CD4-positive, alpha-beta T cell (primary cell): ENCODE measurements at regions not wholly inside any gene's neighbourhood (a gene's known extent, or its start where the extent isn't known, plus 50 kb on each side); places are given as distances from the start of the nearest gene placed in this dataset.
A peak's percentile ranks its signal among the peaks of the same experiment; 100 is the strongest.

Source experiments
- ATAC-seq: fragments of 200-7000 bp; cut with Tn5 transposase; one replicate; pipeline ENCODE4 v1.10.0; 2022; ENCODE audit warnings: mild to moderate bottlenecking; ENCODE audit not compliant: poor library complexity
- CTCF ChIA-PET: fragments of 350-600 bp; sonication (Branson Sonifier 250); formaldehyde crosslinking; loops from one replicate; lab custom pipeline; 2021; ENCODE audit warnings: antibody characterized with exemption, inconsistent platforms; lab: Charles Lee
- POLR2A ChIA-PET: fragments of 350-600 bp; sonication (Branson Sonifier 250); formaldehyde crosslinking; loops from one replicate; lab custom pipeline; 2021; ENCODE audit warnings: antibody characterized with exemption, inconsistent platforms; lab: Charles Lee
- DNase-seq, 14 experiments: peaks; one replicate each; pipeline ENCODE4 v3.0.0-alpha.2; 2013 to 2020; ENCODE audit warnings: mixed read lengths in 2 of 14
- H3K27ac ChIP-seq, 2 donors: one replicate each; pipeline versions ENCODE4 v1.5.1 to v1.7.0; 2013; ENCODE audit warnings: low read length in 2 of 2, low read depth in 1 of 2, mild to moderate bottlenecking in 1 of 2
- H3K27me3 ChIP-seq, 2 experiments: 1 replicate in 1 of 2; 2 replicates in 1 of 2; pipeline versions ENCODE4 v1.6.1 to v1.7.0; 2013; ENCODE audit warnings: low read length in 2 of 2, control low read depth in 1 of 2, mild to moderate bottlenecking in 1 of 2, moderate library complexity in 1 of 2; ENCODE audit not compliant: insufficient read depth in 2 of 2, control insufficient read depth in 1 of 2
- H3K36me3 ChIP-seq: one replicate; pipeline ENCODE4 v1.6.1; 2013; ENCODE audit warnings: low read length, control low read depth; ENCODE audit not compliant: insufficient read depth
- H3K4me1 ChIP-seq: one replicate; pipeline ENCODE4 v1.6.1; 2013; ENCODE audit warnings: low read length, control low read depth; ENCODE audit not compliant: insufficient read depth
- H3K4me3 ChIP-seq: one replicate; pipeline ENCODE4 v1.5.1; 2013; ENCODE audit warnings: mild to moderate bottlenecking, low read length, moderate library complexity
- H3K9me3 ChIP-seq, 2 experiments: 1 replicate in 1 of 2; 2 replicates in 1 of 2; pipeline versions ENCODE4 v1.6.1 to v1.7.0; 2013; ENCODE audit warnings: low read length in 2 of 2, mild to moderate bottlenecking in 2 of 2, control low read depth in 1 of 2, moderate library complexity in 1 of 2; ENCODE audit not compliant: control insufficient read depth in 1 of 2, insufficient read depth in 1 of 2
- H3K27ac Mint-ChIP-seq: one replicate; pipeline ENCODE4 v1.8.0; 2020; ENCODE audit warnings: mixed read lengths
- H3K27me3 Mint-ChIP-seq: one replicate; pipeline ENCODE4 v1.8.0; 2021; ENCODE audit warnings: mixed read lengths
- H3K36me3 Mint-ChIP-seq: one replicate; pipeline ENCODE4 v1.8.0; 2021; ENCODE audit warnings: low read depth, mixed read lengths
- H3K4me1 Mint-ChIP-seq: one replicate; pipeline ENCODE4 v1.8.0; 2021; ENCODE audit warnings: low read depth, mixed read lengths
- H3K4me3 Mint-ChIP-seq: one replicate; pipeline ENCODE4 v1.8.0; 2020; ENCODE audit warnings: mild to moderate bottlenecking, mixed read lengths
- H3K9me3 Mint-ChIP-seq: one replicate; pipeline ENCODE4 v1.8.0; 2020; ENCODE audit warnings: mixed read lengths
- CTCF ChIP-seq: fragments of 200-600 bp; IDR thresholded peaks from one replicate; pipeline ENCODE4 v1.8.0; 2022; ENCODE audit warnings: antibody characterized with exemption, mild to moderate bottlenecking
- intact Hi-C, 2 experiments: fragments of 100-400 bp; cut with DNase I in 1 of 2; cut with micrococcal nuclease in 1 of 2; formaldehyde crosslinking; loops; one replicate each; pipeline versions ENCODE4 v1.15.1 to v1.9.0; 2023 to 2025; cut with DNase I, micrococcal nuclease

DNA sequence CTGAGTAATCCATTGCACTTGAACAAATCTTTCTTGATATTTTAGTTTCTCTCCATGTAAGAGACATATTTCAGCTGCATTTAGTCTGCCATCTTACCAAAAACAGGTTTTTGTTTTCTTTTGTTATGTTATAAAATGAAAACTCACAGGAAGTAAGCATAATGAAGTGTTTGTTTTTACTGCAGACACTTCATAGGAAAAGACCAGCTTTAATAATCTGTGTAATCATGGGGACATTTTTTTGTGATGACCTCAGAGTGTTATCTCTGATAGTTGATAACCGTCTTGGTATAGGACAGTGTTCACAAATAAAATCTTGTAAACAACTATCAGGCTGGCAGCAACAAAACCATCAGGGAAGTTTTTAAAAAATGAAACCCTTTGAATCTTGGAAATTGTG, 266.2 kb upstream of the OR4E1 start:
- Mint-ChIP-seq H3K4me1 (peaks cover 23% of the 10 kb centered on the region), H3K9me3 (no peaks in the 10 kb centered on the region), H3K27ac (peak overlapping the region; percentile 12), H3K4me3 (no peak overlapping the region), H3K36me3 (no peaks in the 10 kb centered on the region), H3K27me3 (no peaks in the 10 kb centered on the region)
- no peak for DNase-seq
- CTCF ChIA-PET, result no interaction called here
- POLR2A ChIA-PET, result interaction anchor here (1.1 to 1.4 kb wide), 2 partner anchors 616 to 630 kb away, joined by 3 to 4 read pairs; no protein-coding TSS in a partner anchor
- H3K27ac ChIP-seq, result no peak overlapping the region
- no peaks in the 10 kb centered on the region for H3K9me3 ChIP-seq
- H3K27me3 ChIP-seq, result no peaks in the 10 kb centered on the region
- ATAC-seq, result no peak
- no peak overlapping the region for H3K4me3 ChIP-seq
- intact Hi-C loops, result no loop called here
- H3K36me3 ChIP-seq, result no peaks in the 10 kb centered on the region
- H3K4me1 ChIP-seq, result peaks cover 9% of the 10 kb centered on the region
- TF ChIP-seq CTCF, result no peak

DNA sequence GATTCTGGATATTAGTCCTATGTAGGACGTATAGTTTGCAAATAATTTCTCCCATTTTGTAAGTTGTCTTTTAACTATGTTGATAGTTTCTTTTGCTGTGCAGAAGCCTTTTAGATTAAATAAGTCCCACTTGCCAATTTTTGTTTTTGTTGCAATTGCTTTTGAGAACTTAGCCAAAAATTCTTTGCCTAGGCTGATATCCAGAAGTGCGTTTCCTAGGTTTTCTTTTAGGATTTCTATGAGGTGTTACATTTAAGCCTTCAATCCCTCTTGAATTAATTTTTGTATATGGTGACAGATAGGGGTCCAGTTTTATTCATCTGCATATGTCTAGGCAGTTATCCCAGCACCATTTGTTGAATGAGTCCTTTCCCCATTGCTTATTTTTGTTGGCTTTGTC, 264.4 kb upstream of the OR4E1 start:
- Mint-ChIP-seq H3K27ac (no peak overlapping the region), H3K4me3 (no peak overlapping the region), H3K4me1 (peaks cover 20% of the 10 kb centered on the region), H3K9me3 (no peaks in the 10 kb centered on the region), H3K27me3 (no peaks in the 10 kb centered on the region), H3K36me3 (no peaks in the 10 kb centered on the region)
- H3K27me3 ChIP-seq, result no peaks in the 10 kb centered on the region
- TF ChIP-seq CTCF, result no peak
- no peak overlapping the region for H3K27ac ChIP-seq
- ChIA-PET CTCF (no interaction called here), POLR2A (no interaction called here)
- intact Hi-C loops, result no loop called here
- ATAC-seq (no peak), DNase-seq (no peak)
- no peak overlapping the region for H3K4me3 ChIP-seq
- H3K4me1 ChIP-seq, result peaks cover 9% of the 10 kb centered on the region
- no peaks in the 10 kb centered on the region for H3K36me3 ChIP-seq
- no peaks in the 10 kb centered on the region for H3K9me3 ChIP-seq

GRCh38 chr14:21933681-21934080, 260.1 kb upstream of the OR4E1 start:
- no peaks in the 10 kb centered on the region for H3K36me3 ChIP-seq
- CTCF ChIA-PET, result interaction anchor here (0.7 to 2.4 kb wide), 6 partner anchors 13 to 636 kb away, joined by 3 to 27 read pairs (median 4); no protein-coding TSS in a partner anchor
- H3K4me3 ChIP-seq, result no peak overlapping the region
- Mint-ChIP-seq H3K4me3 (no peak overlapping the region), H3K27ac (no peak overlapping the region), H3K27me3 (no peaks in the 10 kb centered on the region), H3K4me1 (peaks cover 12% of the 10 kb centered on the region), H3K9me3 (no peaks in the 10 kb centered on the region), H3K36me3 (no peaks in the 10 kb centered on the region)
- H3K27ac ChIP-seq, result no peak overlapping the region
- H3K27me3 ChIP-seq, result no peaks in the 10 kb centered on the region
- TF ChIP-seq CTCF, result peak; percentile 31
- intact Hi-C loops, result loop anchor here (1.0 to 5.0 kb wide), 3 partner anchors 16 to 66 kb away; no protein-coding TSS in a partner anchor
- H3K4me1 ChIP-seq, result no peaks in the 10 kb centered on the region
- H3K9me3 ChIP-seq, result no peaks in the 10 kb centered on the region
- POLR2A ChIA-PET, result interaction anchor here (1.2 to 1.3 kb wide), 2 partner anchors 14 to 16 kb away, joined by 3 to 4 read pairs; no protein-coding TSS in a partner anchor
- DNase-seq (peak in 3 of 14 experiments; percentile 52 to 57 (median 55)), ATAC-seq (no peak)
